ENCODE measurements at regions not wholly inside any gene's neighbourhood (a gene's known extent, or its start where the extent isn't known, plus 50 kb on each side); places are given as distances from the start of the nearest gene placed in this dataset.

- TF ChIP-seq CTCF (IDR thresholded peaks at IDR 0.05; ENCODE audit: low read depth, low read length, missing control alignments) = no peak
- no peak overlapping the region for H3K4me3 ChIP-seq (ENCODE audit: low read depth, low read length)
- no peak for DNase-seq (ENCODE audit: low read depth)
- in situ Hi-C loops (cut with HindIII; ENCODE audit: low sequenced_read_pairs) = no loop called here
Measured at GRCh38 chr1:14020006-14020405, 320.0 kb downstream of the PRDM2 start.

GRCh38 chr1:14027099-14027498 is 327.1 kb downstream of the PRDM2 start:
- DNase-seq (ENCODE audit: low read depth) = no peak
- TF ChIP-seq CTCF (IDR thresholded peaks at IDR 0.05; ENCODE audit: low read depth, low read length, missing control alignments) = no peak
- H3K4me3 ChIP-seq (ENCODE audit: low read depth, low read length) = no peak overlapping the region
- in situ Hi-C loops (cut with HindIII; ENCODE audit: low sequenced_read_pairs) = no loop called here

- no peak for DNase-seq (ENCODE audit: low read depth)
- no peak overlapping the region for H3K4me3 ChIP-seq (ENCODE audit: low read depth, low read length)
- in situ Hi-C loops (cut with HindIII; ENCODE audit: low sequenced_read_pairs) = no loop called here
- TF ChIP-seq CTCF (IDR thresholded peaks at IDR 0.05; ENCODE audit: low read depth, low read length, missing control alignments) = no peak
Measured at GRCh38 chr1:14031461-14031860, 331.5 kb downstream of the PRDM2 start.

- H3K4me3 ChIP-seq (ENCODE audit: low read depth, low read length) = no peak overlapping the region
- no peak for DNase-seq (ENCODE audit: low read depth)
- in situ Hi-C loops (cut with HindIII; ENCODE audit: low sequenced_read_pairs) = no loop called here
- no peak for TF ChIP-seq CTCF (IDR thresholded peaks at IDR 0.05; ENCODE audit: low read depth, low read length, missing control alignments)
Measured at GRCh38 chr1:14034506-14034905, 334.5 kb downstream of the PRDM2 start.

- TF ChIP-seq CTCF (IDR thresholded peaks at IDR 0.05; ENCODE audit: low read depth, low read length, missing control alignments) = no peak
- in situ Hi-C loops (cut with HindIII; ENCODE audit: low sequenced_read_pairs) = no loop called here
- DNase-seq (ENCODE audit: low read depth) = no peak
- H3K4me3 ChIP-seq (ENCODE audit: low read depth, low read length) = no peak overlapping the region
Measured at GRCh38 chr1:14037101-14037847, 337.3 kb downstream of the PRDM2 start.

GRCh38 chr1:14039582-14040430 is 339.8 kb downstream of the PRDM2 start:
- H3K4me3 ChIP-seq (ENCODE audit: low read depth, low read length) = no peak overlapping the region
- in situ Hi-C loops (cut with HindIII; ENCODE audit: low sequenced_read_pairs) = loop anchor here (10.0 kb wide), 1 partner anchor 65 kb away; no protein-coding TSS in a partner anchor
- DNase-seq (ENCODE audit: low read depth) = no peak
- TF ChIP-seq CTCF (IDR thresholded peaks at IDR 0.05; ENCODE audit: low read depth, low read length, missing control alignments) = no peak
